Liver (tissue), 8 donors: ENCODE measurements at regions not wholly inside any gene's neighbourhood (a gene's known extent, or its start where the extent isn't known, plus 50 kb on each side); places are given as distances from the start of the nearest gene placed in this dataset.

ENCODE experiments used
- DNase-seq: peaks from one replicate; pipeline ENCODE4 v3.0.0-alpha.2; 2017; ENCODE audit warnings: low spot score
- H3K27ac ChIP-seq, 2 donors: one replicate each; pipeline ENCODE4 v1.7.0; 2013; ENCODE audit warnings: inconsistent platforms in 2 of 2, low read length in 2 of 2, control low read depth in 1 of 2, low read depth in 1 of 2, mild to moderate bottlenecking in 1 of 2
- H3K27me3 ChIP-seq, 4 donors: one replicate each; pipeline versions ENCODE4 v1.6.1 to v1.7.0; 2013; ENCODE audit warnings: low read length in 3 of 4, inconsistent platforms in 1 of 4, mild to moderate bottlenecking in 1 of 4, moderate library complexity in 1 of 4; ENCODE audit not compliant: control insufficient read depth in 4 of 4, insufficient read depth in 4 of 4
- H3K36me3 ChIP-seq, 4 donors: one replicate each; pipeline versions ENCODE4 v1.6.1 to v1.7.0; 2013; ENCODE audit warnings: low read length in 3 of 4, mild to moderate bottlenecking in 3 of 4, low read depth in 1 of 4, moderate library complexity in 1 of 4; ENCODE audit not compliant: control insufficient read depth in 4 of 4, insufficient read depth in 3 of 4
- H3K4me1 ChIP-seq, 4 donors: one replicate each; pipeline versions ENCODE4 v1.6.1 to v1.7.0; 2013; ENCODE audit warnings: low read length in 3 of 4, mild to moderate bottlenecking in 3 of 4, moderate library complexity in 1 of 4; ENCODE audit not compliant: control insufficient read depth in 4 of 4, insufficient read depth in 4 of 4
- H3K4me3 ChIP-seq, 3 donors: one replicate each; pipeline versions ENCODE4 v1.6.1 to v1.7.0; 2013; ENCODE audit warnings: low read length in 3 of 3, control low read depth in 1 of 3, low read depth in 1 of 3, mild to moderate bottlenecking in 1 of 3
- H3K9ac ChIP-seq, 2 donors: one replicate each; pipeline ENCODE4 v1.7.0; 2013; ENCODE audit warnings: low read length in 2 of 2, mild to moderate bottlenecking in 2 of 2, moderate library complexity in 2 of 2, control low read depth in 1 of 2, low read depth in 1 of 2
- H3K9me3 ChIP-seq, 4 donors: one replicate each; pipeline versions ENCODE4 v1.6.1 to v1.7.0; 2013; ENCODE audit warnings: low read length in 3 of 4; ENCODE audit not compliant: control insufficient read depth in 4 of 4
- CTCF ChIP-seq: fragments of 150-350 bp; IDR thresholded peaks from 2 replicates; pipeline ENCODE4 v1.5.1; 2017; ENCODE audit warnings: improper control_type of control experiment, low read depth, low read length; ENCODE audit not compliant: missing input control
- EGR1 ChIP-seq, 2 donors: IDR thresholded peaks; 2 replicates each; pipeline ENCODE4 v1.6.1; 2016 to 2018; ENCODE audit warnings: antibody characterized with exemption in 2 of 2, low read depth in 2 of 2
- FOXA1 ChIP-seq: IDR thresholded peaks from 2 replicates; pipeline ENCODE4 v1.6.1; 2016; ENCODE audit warnings: antibody characterized with exemption
- FOXA2 ChIP-seq: IDR thresholded peaks from 2 replicates; pipeline ENCODE4 v1.6.1; 2016; ENCODE audit warnings: antibody characterized with exemption
- GABPA ChIP-seq, 2 donors: IDR thresholded peaks in 1 of 2; conservative IDR thresholded peaks in 1 of 2; 2 replicates each; pipeline ENCODE4 v1.6.1; 2016; ENCODE audit warnings: antibody characterized with exemption in 2 of 2, mild to moderate bottlenecking in 1 of 2, moderate library complexity in 1 of 2
- HNF4A ChIP-seq, 2 donors: conservative IDR thresholded peaks; 2 replicates each; pipeline ENCODE4 v1.6.1; 2016; ENCODE audit warnings: antibody characterized with exemption in 2 of 2, mild to moderate bottlenecking in 2 of 2
- HNF4G ChIP-seq: IDR thresholded peaks from 2 replicates; pipeline ENCODE4 v1.6.1; 2016; ENCODE audit warnings: antibody characterized with exemption
- JUND ChIP-seq, 2 donors: IDR thresholded peaks; 2 replicates each; pipeline ENCODE4 v1.6.1; 2016; ENCODE audit warnings: antibody characterized with exemption in 2 of 2
- NR2F2 ChIP-seq: IDR thresholded peaks from 2 replicates; pipeline ENCODE4 v1.6.1; 2016; ENCODE audit warnings: antibody characterized with exemption
- RAD21 ChIP-seq, 2 donors: IDR thresholded peaks; 2 replicates each; pipeline ENCODE4 v1.6.1; 2016; ENCODE audit warnings: antibody characterized with exemption in 2 of 2, mild to moderate bottlenecking in 2 of 2
- REST ChIP-seq: IDR thresholded peaks from 2 replicates; pipeline ENCODE4 v1.6.1; 2016; ENCODE audit warnings: antibody characterized with exemption, mild to moderate bottlenecking
- RXRA ChIP-seq, 2 donors: IDR thresholded peaks; 2 replicates each; pipeline ENCODE4 v1.6.1; 2017 to 2018; ENCODE audit warnings: antibody characterized with exemption in 2 of 2, mild to moderate bottlenecking in 1 of 2
- SP1 ChIP-seq: IDR thresholded peaks from 2 replicates; pipeline ENCODE4 v1.6.1; 2018; ENCODE audit warnings: antibody characterized with exemption, mild to moderate bottlenecking
- TAF1 ChIP-seq: conservative IDR thresholded peaks from 2 replicates; pipeline ENCODE4 v1.6.1; 2016; ENCODE audit warnings: antibody characterized with exemption, mild to moderate bottlenecking
- WGBS: extraction: QIAGEN DNeasy Blood & Tissue Kit; methylation state at CpG from one replicate; pipeline ENCODE4 v1.1.7; 2013; 5-methylcytosine and 5-hydroxymethylcytosine counted together
- donor health status: healthy.
- donor health status: healthy.
- donor health status: healthy.
- donor health status: healthy.
- donor health status: healthy.

GRCh38 chr3:150074277-150074676, 103.6 kb upstream of the PFN2 start:
- no peak overlapping the region for H3K4me3 ChIP-seq
- no peak overlapping the region for H3K9ac ChIP-seq
- H3K27ac ChIP-seq, result no peak overlapping the region
- DNase-seq, result no peak
- TF ChIP-seq NR2F2 (no peak), RXRA (IDR thresholded peaks at IDR 0.05) (no peak), RAD21 (IDR thresholded peaks at IDR 0.05) (no peak), SP1 (no peak), EGR1 (IDR thresholded peaks at IDR 0.05; ENCODE audit: low read depth in 2 of 2) (no peak)
- H3K4me1 ChIP-seq, result no peaks in the 10 kb centered on the region
- H3K36me3 ChIP-seq, result no peaks in the 10 kb centered on the region
- H3K9me3 ChIP-seq, result peaks cover 0 to 4% (median under 1%) of the 10 kb centered on the region in 4 donors
- WGBS, result 83% methylated on average over 3 of the region's 3 CpGs
- no peaks in the 10 kb centered on the region for H3K27me3 ChIP-seq

GRCh38 chr3:150073513-150073912, 102.8 kb upstream of the PFN2 start:
- Histone ChIP-seq H3K27me3 (no peaks in the 10 kb centered on the region), H3K36me3 (no peaks in the 10 kb centered on the region), H3K27ac (no peak overlapping the region), H3K9ac (no peak overlapping the region), H3K4me3 (no peak overlapping the region), H3K9me3 (peaks cover 0 to 4% (median under 1%) of the 10 kb centered on the region in 4 donors), H3K4me1 (no peaks in the 10 kb centered on the region)
- no peak for DNase-seq
- WGBS, result 90% methylated on average over 1 of the region's 1 CpG
- TF ChIP-seq TAF1 (no peak), EGR1 (IDR thresholded peaks at IDR 0.05; ENCODE audit: low read depth in 2 of 2) (no peak), HNF4G (no peak), FOXA2 (no peak), HNF4A (conservative IDR thresholded peaks at IDR 0.05) (no peak), RXRA (IDR thresholded peaks at IDR 0.05) (no peak), FOXA1 (no peak), REST (no peak), JUND (IDR thresholded peaks at IDR 0.05) (no peak), SP1 (no peak), GABPA (IDR thresholded peaks at IDR 0.05 in 1 of 2, conservative IDR thresholded peaks at IDR 0.05 in 1 of 2) (no peak), CTCF (no peak), RAD21 (IDR thresholded peaks at IDR 0.05) (no peak)

GRCh38 chr3:150073031-150073430, 102.3 kb upstream of the PFN2 start:
- Histone ChIP-seq H3K9me3 (peaks cover 0 to 4% (median under 1%) of the 10 kb centered on the region in 4 donors), H3K4me3 (no peak overlapping the region), H3K4me1 (no peaks in the 10 kb centered on the region), H3K36me3 (no peaks in the 10 kb centered on the region), H3K9ac (no peak overlapping the region), H3K27me3 (no peaks in the 10 kb centered on the region), H3K27ac (no peak overlapping the region)
- DNase-seq, result no peak
- no peak for TF ChIP-seq HNF4G
- WGBS, result 86% methylated on average over 2 of the region's 2 CpGs
